T-helper 22 cell (primary cell): ENCODE measurements at regions not wholly inside any gene's neighbourhood (a gene's known extent, or its start where the extent isn't known, plus 50 kb on each side); places are given as distances from the start of the nearest gene placed in this dataset.
"Not testable (repeated sequence)": the region's sequence is repeated elsewhere in the genome, so short reads cannot be mapped to it uniquely, and the experiment has no call there.

ENCODE experiments used
- DNase-seq: peaks from one replicate; pipeline ENCODE4 v3.0.0-alpha.2; 2020; ENCODE audit warnings: low read depth

DNA sequence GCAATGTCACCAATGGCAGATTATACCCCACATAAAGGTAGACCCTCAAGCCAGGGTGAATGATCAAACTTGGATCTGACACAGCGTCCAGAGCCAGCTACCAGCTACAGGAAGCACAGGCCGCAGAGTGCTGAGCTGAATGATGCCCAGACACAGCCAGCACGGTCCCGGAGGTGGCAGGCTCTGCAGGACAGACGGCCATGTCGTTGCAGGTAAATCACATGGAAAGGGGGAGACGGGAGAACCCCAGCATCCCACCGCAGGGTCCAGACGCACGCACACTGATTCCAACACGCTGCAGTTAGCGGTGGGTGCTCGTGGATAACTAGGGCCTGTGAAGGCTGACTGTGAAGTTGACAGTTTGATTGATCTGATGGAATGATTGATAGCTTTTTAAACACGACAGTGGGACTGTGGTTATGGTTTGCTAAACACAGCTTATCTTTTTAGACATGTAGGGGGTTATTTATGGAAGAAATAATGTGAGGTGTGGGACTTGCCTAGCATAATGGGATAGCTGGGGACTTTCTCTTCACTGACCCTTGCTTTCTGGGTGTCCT lies 228.5 kb downstream of the ERMARD start:
- no peak for DNase-seq

DNA sequence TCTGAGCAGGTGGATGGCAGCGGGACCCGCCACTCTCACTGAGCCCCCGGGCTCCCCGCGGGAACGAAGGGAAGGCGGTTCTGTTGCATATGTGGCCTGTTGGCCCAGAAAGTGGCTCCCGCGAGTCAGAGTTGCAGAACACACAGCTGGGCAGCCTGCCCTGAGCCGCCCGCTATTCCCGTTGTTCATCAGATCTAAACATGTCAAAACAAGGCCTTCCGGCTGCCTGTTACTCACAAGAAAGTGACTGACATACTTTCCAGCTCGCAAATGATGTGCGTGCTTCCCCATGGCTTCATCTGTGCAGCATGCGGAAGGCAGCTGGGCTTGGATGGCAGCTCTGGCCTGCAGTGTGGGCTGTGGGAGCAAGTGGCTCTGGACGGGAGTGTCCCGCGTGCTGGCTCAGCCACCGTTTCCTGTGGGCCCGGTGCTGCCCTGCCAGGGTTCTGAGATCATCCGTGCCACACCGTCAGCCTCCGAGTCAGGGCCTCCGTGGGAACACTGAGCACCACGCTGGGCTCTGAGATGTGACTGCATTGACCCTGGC lies 227.3 kb downstream of the ERMARD start:
- DNase-seq: no peak

DNA sequence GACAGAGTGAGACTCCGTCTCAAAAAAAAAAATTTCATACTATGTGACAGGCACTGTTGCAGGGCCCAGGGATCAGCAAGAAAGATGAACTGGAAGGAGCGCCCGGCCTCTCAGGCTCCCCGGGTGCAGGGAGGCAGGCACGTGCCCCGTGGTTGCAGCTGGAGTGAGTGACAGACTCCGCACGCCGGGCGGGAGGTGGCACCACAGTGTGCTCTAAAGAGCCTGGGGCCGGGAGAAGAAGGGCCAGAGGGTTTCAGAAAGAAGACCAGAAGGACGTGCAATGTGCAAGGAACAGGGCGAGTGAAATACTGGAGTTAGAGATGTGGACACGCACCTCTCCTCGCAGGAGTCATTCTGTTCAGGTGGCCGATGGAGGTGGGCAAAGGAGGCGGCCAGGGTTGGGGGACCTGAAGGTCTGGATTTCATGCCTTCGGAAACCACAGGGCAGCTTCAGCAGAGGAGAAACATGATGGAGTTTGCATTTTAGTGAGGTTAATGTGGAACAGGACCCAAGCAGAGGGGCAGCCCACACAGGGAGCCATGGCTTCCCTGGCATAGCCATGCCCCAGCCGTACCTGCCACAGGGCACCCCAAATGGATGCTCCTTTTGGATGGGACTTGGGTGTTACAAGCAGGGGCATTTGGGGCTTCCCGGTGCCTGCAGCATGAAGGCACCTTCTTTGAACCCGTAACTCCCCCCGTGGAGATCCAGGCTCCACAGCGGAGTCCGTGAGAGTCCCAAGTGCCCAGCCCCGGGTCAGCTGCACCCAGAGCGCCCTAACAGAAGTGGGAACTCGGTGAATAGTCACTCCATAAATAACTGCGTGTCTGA lies 226.2 kb downstream of the ERMARD start:
- no peak for DNase-seq

DNA sequence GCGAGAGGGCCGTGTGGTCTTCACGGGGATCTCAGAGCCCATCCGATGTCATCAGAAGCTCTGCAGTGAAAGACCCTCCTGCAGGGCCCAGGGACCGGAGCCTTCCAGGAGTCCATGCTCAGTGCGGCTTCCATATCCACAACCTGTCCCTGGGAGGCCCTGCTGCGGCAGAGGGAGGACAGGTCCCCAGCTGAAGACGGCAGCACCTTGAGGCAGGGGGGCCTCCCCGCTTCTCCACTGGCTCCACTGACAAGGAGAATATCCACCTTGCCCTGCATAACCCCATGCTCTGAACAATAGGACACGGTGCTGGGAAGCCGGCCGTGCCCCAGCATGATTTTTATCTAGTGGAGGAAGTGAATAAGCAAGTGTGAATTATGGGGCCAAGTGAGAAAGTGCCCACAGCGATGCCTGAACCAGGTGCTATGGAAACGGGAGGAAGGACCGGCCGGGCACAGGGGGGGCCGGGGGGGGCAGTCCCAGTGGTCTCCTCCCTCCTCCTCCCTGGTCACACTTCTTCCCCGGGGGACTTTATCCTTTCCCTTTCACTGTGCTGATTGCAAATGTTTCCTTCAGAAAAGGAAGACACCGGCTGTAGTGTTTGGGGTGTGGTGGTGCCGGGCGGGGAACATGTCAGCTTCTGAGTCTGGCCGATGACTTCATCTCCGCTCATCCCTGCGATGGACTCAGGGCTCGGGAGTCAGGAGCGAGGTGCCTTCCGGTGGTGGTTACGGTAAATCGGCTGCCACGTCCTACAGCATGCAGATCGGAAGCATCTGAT lies 225.1 kb downstream of the ERMARD start:
- no peak for DNase-seq

DNA sequence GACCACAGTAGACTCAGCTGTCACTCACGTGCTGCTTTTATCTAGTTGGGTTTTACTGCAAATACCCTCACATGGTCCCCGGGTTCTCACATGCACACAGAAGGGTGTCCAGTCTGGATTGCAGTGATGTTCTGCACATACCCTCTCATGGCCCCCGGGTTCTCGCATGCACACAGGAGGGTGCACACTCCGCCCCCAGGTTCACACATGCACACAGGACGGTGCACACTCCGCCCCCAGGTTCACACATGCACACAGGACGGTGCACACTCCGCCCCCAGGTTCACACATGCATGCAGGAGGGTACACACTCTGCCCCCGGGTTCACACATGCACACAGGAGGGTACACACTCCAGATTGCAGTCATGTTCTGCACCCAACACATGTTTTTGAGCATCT lies 224.3 kb downstream of the ERMARD start:
- DNase-seq: no peak

DNA sequence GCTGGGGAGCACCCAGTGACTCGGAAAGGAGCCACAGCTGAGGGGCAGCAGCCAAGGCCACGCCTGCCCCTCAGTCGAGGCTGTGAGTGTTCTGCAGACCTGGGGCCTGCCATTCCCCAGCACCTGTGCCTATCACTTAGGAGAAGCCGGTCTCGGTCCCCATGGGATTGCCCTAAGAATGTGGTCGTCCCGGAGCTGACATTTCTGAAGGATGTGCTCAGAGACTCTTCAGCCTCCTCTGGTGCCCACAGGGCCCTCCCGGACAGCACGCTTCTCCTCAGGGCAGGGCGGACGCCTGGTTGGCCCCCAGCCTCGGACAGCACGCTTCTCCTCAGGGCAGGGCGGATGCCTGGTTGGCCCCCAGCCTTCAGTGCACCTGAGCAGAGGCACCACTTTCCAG lies 223.9 kb downstream of the ERMARD start:
- DNase-seq: no peak

DNA sequence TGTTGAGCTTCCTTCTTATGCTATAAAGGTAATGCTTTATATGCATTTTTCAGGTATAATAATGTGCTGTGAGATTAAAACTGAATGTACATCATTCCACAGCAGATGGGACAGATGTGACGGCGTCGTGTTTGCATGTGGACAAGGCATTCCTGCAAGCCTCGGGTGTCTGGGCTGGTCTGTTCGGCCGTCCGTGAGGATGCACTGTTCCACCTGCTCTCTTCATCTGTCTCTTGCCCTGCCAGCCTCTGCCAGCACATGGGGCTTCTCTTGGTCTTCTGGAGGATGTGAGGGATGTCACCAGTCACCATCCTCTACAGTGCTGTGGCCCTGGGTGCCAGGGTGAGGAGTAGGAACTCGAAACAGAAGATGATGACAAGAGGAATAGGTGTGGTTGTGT lies 223.2 kb downstream of the ERMARD start:
- no peak for DNase-seq

DNA sequence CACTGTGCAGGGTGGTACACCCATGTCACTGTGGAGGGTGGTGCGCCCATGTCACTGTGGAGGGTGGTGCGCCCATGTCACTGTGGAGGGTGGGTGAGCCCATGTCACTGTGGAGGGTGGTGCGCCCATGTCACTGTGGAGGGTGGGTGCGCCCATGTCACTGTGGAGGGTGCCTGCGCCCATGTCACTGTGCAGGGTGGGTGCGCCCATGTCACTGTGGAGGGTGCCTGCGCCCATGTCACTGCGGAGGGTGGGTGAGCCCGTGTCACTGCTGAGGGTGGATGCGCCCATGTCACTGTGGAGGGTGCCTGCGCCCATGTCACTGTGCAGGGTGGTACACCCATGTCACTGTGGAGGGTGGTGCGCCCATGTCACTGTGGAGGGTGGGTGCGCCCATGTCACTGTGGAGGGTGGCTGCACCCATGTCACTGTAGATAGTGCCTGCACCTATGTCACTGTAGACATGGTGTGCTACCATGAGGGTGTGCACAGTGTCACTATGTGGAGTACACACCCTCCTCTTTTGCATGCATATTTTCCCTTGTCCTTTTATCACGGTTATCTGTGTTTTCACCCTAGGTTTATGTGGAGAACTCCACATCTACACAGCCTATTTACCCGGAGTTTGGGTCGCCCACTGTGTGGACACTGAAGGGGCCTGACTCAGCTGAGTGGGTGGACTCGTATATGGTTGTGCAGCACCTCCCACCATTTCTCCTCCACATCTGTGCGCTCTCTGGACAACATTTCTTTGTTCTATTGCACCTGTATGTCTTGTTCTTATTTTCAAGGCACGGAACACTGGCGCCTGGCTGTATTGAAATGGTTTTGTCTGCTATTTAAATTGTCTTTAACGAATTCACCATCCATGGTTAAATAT lies 222.4 kb downstream of the ERMARD start:
- DNase-seq: not testable (repeated sequence)

DNA sequence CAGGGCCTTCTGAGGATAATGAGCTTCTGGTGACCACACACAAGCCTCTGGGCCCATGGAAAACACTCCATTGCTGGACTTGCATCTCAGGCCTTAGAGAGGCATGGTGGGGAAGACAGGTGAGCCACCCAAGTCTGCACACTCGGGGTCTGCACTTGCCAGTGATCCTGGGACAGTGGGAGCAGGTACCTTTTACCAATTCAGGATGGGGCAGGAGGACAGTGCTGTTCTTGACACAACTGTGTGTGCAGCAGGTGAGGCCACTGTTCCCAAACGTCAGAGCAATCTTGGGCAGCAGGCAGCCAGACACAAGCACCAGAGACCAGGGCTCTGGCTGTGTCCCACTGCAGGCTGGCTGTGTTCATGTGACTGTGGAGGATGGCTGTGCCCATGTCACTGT lies 221.3 kb downstream of the ERMARD start:
- DNase-seq: no peak

DNA sequence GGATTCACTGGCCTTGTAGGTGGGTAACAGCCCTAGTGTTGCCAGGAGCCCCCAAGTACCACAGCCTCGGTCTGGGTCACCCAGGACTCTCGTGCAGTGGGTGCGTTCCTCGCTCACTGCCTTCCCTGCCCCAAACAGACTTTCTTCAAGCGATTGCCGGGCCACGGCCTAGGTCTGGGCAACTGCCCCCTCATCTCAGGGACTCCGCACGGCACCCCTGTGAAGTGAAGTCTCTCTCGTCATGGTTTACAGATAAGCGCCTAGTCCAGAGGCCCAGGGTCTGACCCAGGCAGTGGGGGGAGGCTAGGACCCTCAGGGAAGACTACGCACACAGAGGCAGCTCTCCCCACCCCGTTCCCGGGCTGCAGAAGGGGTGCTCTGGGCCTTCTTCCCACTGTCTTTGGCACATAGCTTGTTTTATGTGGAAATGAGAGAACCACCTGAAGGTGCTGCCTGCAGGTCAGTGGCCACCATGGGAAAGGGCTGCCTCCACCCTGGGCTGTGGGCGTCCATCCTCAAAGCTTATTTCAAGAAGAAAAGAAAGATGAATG lies 220.8 kb downstream of the ERMARD start:
- no peak for DNase-seq

DNA sequence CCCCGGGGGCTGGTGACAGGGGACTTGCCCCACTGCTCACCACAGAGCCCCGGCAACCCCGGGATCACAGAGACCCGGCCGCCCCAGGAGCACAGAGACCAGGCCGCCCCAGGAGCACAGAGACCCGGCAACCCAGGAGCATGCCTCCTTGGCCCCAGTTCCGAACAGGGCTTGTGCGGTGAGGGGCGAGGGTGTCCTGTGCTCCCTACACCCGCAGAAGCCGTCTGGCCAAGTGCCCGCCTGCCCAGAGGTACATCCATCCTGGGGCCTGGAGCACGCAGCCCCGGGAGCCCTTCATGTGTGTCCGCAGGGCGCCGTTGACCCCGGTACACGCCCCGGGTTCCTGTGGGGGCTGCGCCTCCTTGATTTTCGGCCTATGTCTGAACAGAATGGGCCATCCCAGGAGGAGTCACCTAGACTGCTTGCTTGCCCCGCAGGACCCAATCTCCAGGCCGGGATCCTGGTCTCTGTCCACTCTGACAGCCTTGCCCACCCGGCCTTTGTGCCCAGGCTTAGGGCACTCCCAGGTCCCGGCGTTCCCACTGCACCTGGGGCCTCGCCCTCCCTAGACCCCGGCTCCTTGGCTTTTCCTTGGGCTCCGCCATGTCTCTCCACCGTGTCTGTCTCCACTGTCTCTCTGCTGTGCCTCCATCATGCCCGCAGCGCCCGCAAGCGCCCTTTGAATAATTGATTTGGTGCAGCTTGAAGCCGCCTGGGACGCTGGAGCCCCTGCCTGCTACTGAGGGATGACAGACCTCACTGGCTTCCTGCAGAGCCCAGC lies 219.8 kb downstream of the ERMARD start:
- DNase-seq: no peak

DNA sequence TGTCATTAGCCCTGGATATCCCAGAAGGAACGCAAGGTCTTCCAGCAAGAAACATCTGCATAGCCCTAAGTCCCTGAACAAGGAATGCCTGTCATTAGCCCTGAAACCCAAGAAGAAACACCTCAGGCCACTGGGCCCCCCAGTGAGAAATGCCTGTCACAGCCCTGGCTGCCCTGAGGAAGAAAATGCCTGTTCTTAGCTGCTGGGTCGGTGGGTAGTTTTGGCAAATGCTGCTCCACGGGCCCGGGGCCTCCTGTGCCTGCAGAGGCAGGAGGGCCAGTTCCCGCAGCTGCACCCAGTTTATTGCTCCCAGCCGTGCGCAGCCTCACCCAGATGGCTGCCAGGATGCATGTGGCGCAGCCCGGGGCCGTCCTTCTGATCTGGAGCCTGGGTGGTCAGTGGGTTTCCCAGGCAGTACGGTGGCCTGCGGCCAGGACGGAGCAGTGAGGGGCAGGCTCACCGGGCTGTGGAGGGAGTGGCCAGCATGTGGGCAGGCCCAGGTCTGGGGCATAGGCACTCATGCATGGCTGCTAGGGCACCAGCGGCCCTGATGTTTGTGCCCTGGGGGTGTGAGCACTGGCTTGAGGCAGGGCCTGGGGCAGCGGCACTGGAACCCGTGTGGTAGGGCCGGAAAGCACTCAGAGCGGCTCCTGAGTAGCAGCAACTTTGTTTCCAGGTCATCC lies 219.0 kb downstream of the ERMARD start:
- DNase-seq: no peak

DNA sequence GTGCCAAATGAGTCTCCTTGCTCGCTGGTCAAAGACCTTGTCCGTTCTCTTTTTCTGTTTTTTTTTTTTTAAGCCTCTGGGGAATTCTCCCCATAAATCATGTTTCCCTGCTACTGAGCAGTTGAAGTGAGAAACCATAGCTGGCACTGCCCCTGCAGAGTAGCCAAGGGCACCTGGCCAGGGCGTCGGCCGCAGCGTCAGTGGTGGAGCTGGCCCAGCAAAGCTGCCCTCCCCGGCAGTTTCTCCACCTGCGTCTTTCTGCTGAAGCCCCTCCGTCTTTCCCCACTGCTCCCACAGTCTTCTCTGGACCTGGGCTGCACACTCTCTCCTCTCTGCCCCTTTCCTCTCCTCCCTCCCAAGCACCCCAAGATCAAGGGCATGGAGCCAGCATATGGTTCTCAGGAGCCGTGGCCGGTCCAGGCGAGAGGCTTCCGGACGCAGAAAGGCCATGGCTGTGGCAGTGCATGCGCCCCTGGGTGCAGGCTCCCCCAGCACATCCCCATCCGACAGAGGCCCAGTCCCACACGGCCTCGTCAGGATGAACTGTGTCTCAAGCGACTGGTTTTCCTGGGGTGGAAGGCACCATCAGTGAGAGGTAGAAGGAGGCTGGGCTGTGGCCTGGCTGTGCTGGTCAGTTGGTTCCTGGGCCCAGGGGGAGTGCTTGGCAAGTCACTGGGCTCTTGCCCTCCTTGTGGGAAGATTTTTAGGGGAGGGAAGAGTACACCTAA lies 218.1 kb downstream of the ERMARD start:
- no peak for DNase-seq

DNA sequence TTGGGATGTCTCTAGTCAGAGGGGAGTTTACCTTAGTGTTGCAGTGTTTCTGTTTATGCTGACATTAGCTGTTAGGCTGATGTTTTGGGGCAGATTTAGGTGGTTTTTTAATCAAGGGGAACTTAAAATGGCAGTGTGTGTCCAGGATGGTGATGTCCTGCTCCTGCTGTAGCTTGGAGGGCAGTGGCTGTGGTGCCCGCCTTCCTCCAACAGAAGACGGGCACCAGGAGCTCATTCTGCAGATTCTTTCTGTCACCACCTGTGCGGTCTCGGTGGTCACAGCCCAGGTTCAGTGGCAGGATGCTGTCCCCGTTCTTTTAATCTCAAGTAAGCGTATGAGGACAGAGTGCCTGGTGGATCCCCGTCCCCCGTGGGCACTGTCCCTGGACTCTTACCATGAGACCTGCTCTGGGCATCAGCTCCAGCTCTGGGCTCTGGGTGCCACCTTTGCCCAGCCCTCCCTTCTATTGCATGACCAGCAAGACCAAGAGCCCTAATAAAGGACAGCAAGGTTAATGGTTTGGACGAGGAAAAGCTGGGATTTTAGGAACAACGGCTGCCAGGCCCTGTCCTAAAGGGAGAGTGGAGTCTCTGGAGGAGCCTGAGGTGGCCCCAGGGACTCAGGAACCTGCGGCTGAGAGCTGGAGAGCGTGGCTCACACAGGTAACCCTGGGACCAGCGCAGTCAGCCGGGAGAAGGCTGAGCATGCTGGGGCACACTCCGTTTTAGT lies 217.3 kb downstream of the ERMARD start:
- DNase-seq: no peak

DNA sequence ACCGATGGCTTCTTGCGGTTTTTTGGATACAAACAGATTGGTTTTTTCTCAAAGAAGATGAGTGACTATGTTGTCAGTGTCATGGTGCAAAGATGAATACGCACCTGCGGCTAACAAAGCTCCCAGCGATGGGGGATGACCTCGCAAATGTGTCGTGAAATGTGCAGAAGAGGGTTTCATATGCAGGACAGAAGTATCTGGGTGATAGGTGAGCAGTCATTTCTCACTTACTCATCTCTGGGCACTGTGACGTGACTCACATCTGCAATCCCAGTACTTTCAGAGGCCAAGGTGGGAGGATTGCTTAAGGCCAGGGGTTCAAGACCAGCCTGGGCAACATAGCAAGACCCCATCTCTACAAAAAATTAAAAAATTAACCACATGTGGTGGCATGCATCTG lies 216.3 kb downstream of the ERMARD start:
- no peak for DNase-seq

DNA sequence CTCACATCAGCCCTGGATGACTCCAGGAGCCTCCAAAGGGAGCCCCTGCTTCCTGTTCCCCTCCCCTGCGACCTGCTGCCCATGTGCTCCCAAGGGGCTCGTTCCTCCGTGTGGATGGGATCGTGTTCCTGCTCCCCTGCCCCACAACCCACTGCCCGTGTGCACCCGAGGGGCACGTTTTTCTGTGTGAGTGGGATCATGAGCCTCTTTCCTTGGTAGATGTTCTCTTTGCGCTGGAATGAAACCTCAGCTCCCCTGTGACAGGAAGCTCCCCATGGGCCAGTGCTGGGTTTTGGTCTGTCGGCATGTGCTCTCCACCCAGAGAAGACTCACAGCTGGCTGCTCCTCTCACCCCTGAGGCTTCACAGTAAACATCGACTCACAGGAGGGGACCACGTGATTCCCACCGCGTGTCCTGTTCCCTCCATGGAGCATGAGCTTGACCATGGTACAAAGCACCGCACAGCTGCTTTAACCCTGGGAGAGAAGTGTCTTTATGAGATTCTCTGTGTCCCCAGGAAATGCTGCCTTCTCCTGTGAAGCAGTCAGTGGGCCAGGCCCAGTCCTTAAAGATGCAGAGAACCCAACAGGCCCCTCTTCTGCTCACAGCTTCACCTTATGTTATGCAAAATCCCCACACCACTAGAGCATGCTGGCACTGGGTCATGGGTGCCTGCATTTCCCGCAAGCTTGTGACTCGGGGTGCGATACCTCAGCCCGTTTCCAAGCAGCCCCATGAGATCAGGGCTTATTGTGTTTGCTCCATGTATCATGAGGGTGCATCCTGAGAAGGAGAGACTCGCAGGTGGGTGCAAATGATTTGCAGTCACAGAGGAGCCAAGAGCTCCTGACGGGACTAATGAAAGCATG lies 215.1 kb downstream of the ERMARD start:
- no peak for DNase-seq

DNA sequence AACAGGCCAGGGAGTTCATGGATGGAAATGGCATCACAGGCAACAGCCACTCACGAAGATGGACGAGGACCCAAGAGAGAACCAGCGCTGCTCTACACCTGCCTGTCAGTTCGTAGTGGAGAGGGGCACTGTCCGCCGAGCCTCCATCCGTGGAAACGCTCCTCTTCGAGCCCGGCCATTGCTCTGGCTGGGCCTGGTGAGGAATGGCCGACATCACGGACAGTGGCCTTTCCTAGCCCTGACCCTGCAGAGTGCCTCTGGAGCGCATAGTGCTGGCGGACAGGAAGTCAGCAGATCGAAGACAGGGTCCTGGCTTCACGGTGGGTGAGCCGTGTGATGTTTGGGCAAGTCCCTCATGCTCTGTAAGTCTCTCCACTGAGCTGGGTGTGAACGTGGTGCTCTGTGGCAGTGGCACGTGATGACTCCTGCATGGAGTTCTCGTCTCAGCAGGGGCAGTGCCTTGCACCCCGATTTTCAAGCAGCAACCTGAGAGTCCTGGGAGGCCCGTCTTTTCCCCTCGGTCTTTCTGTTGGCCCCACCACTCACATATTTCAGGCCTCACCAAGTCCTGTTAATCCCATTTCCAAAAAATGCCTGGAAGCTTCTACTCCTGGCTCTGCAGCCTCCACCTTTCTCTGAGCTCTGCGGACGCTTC lies 214.4 kb downstream of the ERMARD start:
- DNase-seq: no peak
